Osteoblast (primary cell): ENCODE measurements at regions not wholly inside any gene's neighbourhood (a gene's known extent, or its start where the extent isn't known, plus 50 kb on each side); places are given as distances from the start of the nearest gene placed in this dataset.

Experiments
- DNase-seq: peaks from one replicate; pipeline ENCODE4 v3.0.0; 2011; ENCODE audit warnings: low spot score, mixed read lengths; ENCODE audit not compliant: insufficient read length; ENCODE audit errors: missing footprints
- H2AFZ ChIP-seq: 2 replicates; pipeline ENCODE4 v1.6.0; 2011; ENCODE audit warnings: mild to moderate bottlenecking, low read length
- H3K27ac ChIP-seq: 2 replicates; pipeline ENCODE4 v1.5.1; 2011; ENCODE audit warnings: mild to moderate bottlenecking, low read depth, low read length, moderate library complexity
- H3K27me3 ChIP-seq: 2 replicates; pipeline ENCODE4 v1.6.0; 2012; ENCODE audit warnings: mild to moderate bottlenecking, control low read depth, inconsistent platforms, low read length, moderate library complexity; ENCODE audit not compliant: insufficient read depth
- H3K36me3 ChIP-seq: 2 replicates; pipeline ENCODE4 v1.5.1; 2011; ENCODE audit warnings: mild to moderate bottlenecking, low read length, control low read depth, moderate library complexity; ENCODE audit not compliant: insufficient read depth
- H3K4me1 ChIP-seq: 2 replicates; pipeline ENCODE4 v1.5.1; 2011; ENCODE audit warnings: mild to moderate bottlenecking, low read length, control low read depth, moderate library complexity; ENCODE audit not compliant: insufficient read depth
- H3K4me2 ChIP-seq: 2 replicates; pipeline ENCODE4 v1.6.0; 2011; ENCODE audit warnings: mild to moderate bottlenecking, low read length; ENCODE audit not compliant: insufficient read depth
- H3K4me3 ChIP-seq: fragments of 200-600 bp; sonication (generic); 3 replicates; pipeline ENCODE4 v1.5.1; 2012; ENCODE audit warnings: mild to moderate bottlenecking, low read length, inconsistent platforms; ENCODE audit not compliant: insufficient read depth
- H3K79me2 ChIP-seq: 2 replicates; pipeline ENCODE4 v1.6.0; 2012; ENCODE audit warnings: mild to moderate bottlenecking, low read length, control low read depth, inconsistent platforms; ENCODE audit not compliant: insufficient read depth
- H3K9me3 ChIP-seq: 2 replicates; pipeline ENCODE4 v1.5.1; 2011; ENCODE audit warnings: low read depth, low read length, control low read depth
- H4K20me1 ChIP-seq: 2 replicates; pipeline ENCODE4 v1.6.0; 2012; ENCODE audit warnings: mild to moderate bottlenecking, low read length, control low read depth; ENCODE audit not compliant: insufficient read depth
- TF ChIP-seq, protein P1 (sequence below): IDR thresholded peaks from 2 replicates; pipeline ENCODE4 v1.5.1; 2011; ENCODE audit warnings: mild to moderate bottlenecking, low read depth, low read length, moderate library complexity; ENCODE audit errors: extremely low read depth

DNA sequence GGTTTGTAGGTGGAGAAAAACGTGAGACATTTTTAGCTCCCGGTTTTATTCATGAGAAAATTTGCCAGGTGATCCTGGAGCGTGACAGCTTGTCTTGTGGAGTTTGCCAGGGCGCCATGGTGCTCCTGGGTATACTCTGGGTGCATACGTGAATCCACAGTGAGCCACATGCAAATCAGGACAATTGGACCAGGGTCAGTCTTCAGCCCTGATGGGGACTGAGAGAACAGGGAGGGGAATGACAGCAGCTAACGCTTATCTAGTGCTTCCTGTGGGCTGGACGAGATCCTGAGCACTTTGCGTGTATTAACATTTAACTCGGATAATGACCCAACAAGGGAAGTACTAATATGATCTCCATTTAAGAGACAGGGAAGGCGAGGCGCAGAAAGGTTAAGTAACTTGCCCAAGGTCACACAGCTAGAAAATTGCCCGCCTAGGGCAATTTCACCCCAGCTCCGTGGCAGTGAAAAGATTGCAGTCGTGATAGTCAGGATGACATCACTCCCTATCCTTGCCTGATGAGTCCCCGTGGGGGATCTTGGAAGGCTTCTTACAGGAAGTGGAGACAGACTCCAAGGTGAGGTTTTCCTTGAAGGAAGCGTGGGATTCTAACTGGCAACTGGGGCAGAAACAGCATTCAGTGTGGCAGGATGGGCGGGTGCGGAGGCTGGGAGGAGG is 118.4 kb upstream of the NCOR2 start:
- H3K9me3 ChIP-seq: no peaks in the 10 kb centered on the region
- H3K4me2 ChIP-seq: peak overlapping the region; percentile 79
- H3K4me1 ChIP-seq: peaks cover 41% of the 10 kb centered on the region
- TF ChIP-seq, protein P1, sequence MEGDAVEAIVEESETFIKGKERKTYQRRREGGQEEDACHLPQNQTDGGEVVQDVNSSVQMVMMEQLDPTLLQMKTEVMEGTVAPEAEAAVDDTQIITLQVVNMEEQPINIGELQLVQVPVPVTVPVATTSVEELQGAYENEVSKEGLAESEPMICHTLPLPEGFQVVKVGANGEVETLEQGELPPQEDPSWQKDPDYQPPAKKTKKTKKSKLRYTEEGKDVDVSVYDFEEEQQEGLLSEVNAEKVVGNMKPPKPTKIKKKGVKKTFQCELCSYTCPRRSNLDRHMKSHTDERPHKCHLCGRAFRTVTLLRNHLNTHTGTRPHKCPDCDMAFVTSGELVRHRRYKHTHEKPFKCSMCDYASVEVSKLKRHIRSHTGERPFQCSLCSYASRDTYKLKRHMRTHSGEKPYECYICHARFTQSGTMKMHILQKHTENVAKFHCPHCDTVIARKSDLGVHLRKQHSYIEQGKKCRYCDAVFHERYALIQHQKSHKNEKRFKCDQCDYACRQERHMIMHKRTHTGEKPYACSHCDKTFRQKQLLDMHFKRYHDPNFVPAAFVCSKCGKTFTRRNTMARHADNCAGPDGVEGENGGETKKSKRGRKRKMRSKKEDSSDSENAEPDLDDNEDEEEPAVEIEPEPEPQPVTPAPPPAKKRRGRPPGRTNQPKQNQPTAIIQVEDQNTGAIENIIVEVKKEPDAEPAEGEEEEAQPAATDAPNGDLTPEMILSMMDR: no peak
- peak overlapping the region; percentile 59 for H3K4me3 ChIP-seq
- H4K20me1 ChIP-seq: no peaks in the 10 kb centered on the region
- no peak overlapping the region for H2AFZ ChIP-seq
- peak overlapping the region; percentile 66 for H3K27ac ChIP-seq
- H3K36me3 ChIP-seq: no peaks in the 10 kb centered on the region
- no peaks in the 10 kb centered on the region for H3K79me2 ChIP-seq
- H3K27me3 ChIP-seq: peaks cover 2% of the 10 kb centered on the region
- DNase-seq: peak; percentile 82

GRCh38 chr12:124684971-124685688 is 117.7 kb upstream of the NCOR2 start:
- TF ChIP-seq, protein P1: no peak

DNA sequence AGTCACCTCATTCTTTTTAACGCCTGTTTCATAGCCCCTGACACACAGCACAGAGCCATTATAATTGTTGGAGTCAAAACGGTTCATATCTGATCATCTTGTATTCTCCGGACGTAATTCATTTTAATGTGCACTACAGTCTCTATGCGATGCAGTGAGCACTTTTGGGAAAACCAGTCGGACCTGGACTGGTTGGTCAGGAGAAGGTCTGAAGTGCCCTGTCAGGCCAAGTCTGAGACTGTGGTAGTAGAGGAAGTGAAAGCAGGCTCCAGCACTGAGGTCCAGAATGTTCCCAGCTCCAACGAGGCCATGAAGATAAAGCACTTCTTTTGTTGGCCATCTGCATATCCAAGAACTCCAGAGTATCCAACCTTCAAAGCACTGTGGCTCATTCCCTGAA is 117.1 kb upstream of the NCOR2 start:
- peak overlapping the region; percentile 79 for H3K4me2 ChIP-seq
- no peaks in the 10 kb centered on the region for H3K79me2 ChIP-seq
- no peaks in the 10 kb centered on the region for H3K9me3 ChIP-seq
- peaks cover 48% of the 10 kb centered on the region for H3K4me1 ChIP-seq
- H2AFZ ChIP-seq: peak overlapping the region; percentile 62
- no peaks in the 10 kb centered on the region for H3K36me3 ChIP-seq
- H3K27ac ChIP-seq: peak overlapping the region; percentile 66
- H4K20me1 ChIP-seq: no peaks in the 10 kb centered on the region
- peak; percentile 79 for DNase-seq
- peaks cover 2% of the 10 kb centered on the region for H3K27me3 ChIP-seq
- TF ChIP-seq, protein P1: no peak
- H3K4me3 ChIP-seq: peak overlapping the region; percentile 59

More at GRCh38 chr12:124684971-124685688, 117.7 kb upstream of the NCOR2 start:
- H4K20me1 ChIP-seq: no peaks in the 10 kb centered on the region
- H3K27me3 ChIP-seq: peaks cover 2% of the 10 kb centered on the region
- peak overlapping the region; percentile 62 for H2AFZ ChIP-seq
- DNase-seq: peak; percentile 97
- no peaks in the 10 kb centered on the region for H3K9me3 ChIP-seq
- H3K4me2 ChIP-seq: peak overlapping the region; percentile 79
- H3K27ac ChIP-seq: peak overlapping the region; percentile 66
- H3K79me2 ChIP-seq: no peaks in the 10 kb centered on the region
- peak overlapping the region; percentile 59 for H3K4me3 ChIP-seq
- H3K4me1 ChIP-seq: peaks cover 42% of the 10 kb centered on the region
- no peaks in the 10 kb centered on the region for H3K36me3 ChIP-seq
